ENCODE measurements at regions not wholly inside any gene's neighbourhood (a gene's known extent, or its start where the extent isn't known, plus 50 kb on each side); places are given as distances from the start of the nearest gene placed in this dataset.

DNA sequence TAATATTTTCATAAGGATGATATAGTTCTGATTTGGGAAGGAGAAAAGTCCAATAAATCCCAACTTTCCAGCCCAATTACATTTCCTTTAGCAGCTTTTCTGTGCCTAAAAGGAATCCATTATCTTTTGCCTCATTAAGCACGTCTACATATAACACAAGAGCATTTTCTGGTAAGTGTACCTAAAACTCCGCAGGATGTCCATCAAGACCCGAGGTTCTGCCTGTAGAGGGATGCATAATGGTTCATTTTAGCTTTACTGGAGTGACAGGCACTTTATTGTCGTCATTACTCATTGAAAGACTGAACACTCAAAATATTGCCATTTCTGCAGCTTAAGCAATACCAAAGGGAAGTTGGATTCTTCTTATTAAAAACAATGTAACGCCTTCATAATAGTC lies 669.0 kb downstream of the PRELID2 start:
- TF ChIP-seq, protein P1, sequence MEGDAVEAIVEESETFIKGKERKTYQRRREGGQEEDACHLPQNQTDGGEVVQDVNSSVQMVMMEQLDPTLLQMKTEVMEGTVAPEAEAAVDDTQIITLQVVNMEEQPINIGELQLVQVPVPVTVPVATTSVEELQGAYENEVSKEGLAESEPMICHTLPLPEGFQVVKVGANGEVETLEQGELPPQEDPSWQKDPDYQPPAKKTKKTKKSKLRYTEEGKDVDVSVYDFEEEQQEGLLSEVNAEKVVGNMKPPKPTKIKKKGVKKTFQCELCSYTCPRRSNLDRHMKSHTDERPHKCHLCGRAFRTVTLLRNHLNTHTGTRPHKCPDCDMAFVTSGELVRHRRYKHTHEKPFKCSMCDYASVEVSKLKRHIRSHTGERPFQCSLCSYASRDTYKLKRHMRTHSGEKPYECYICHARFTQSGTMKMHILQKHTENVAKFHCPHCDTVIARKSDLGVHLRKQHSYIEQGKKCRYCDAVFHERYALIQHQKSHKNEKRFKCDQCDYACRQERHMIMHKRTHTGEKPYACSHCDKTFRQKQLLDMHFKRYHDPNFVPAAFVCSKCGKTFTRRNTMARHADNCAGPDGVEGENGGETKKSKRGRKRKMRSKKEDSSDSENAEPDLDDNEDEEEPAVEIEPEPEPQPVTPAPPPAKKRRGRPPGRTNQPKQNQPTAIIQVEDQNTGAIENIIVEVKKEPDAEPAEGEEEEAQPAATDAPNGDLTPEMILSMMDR (conservative IDR thresholded peaks at IDR 0.05) = no peak
- Mint-ChIP-seq H3K27ac (ENCODE audit: unreplicated experiment) (no peak overlapping the region), H3K36me3 (ENCODE audit: low read depth) (no peaks in the 10 kb centered on the region), H3K9me3 (peaks cover 4% of the 10 kb centered on the region), H3K4me1 (peaks cover 9% of the 10 kb centered on the region), H3K27me3 (ENCODE audit: low read depth) (peaks cover 25% of the 10 kb centered on the region), H3K4me3 (no peak overlapping the region)
- no peak for DNase-seq (ENCODE audit: low read depth, low spot score)

DNA sequence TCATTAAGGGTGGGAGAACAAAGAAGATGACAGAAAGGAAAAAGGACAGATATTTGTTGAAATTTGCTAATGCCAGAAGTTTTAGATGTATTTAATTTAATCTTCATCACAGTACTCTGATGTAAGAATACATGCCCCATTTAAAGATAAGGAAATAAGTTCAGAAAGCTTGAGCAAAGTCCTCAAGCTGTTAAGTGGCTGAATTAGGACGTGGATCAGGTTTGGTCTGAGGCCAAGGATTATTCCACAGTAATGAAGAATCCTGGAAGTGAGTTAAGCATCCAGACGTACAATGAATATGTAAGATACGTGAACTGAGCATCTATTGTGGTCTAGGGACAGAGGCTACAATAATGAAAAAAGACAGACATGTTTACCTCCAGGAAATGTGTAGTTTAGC lies 671.3 kb downstream of the PRELID2 start:
- H3K27me3 Mint-ChIP-seq (ENCODE audit: low read depth) = peaks cover 42% of the 10 kb centered on the region
- TF ChIP-seq, protein P1 (conservative IDR thresholded peaks at IDR 0.05) = no peak
- peaks cover 4% of the 10 kb centered on the region for H3K9me3 Mint-ChIP-seq
- H3K4me1 Mint-ChIP-seq = peaks cover 16% of the 10 kb centered on the region
- no peak overlapping the region for H3K27ac Mint-ChIP-seq (ENCODE audit: unreplicated experiment)
- DNase-seq (ENCODE audit: low read depth, low spot score) = no peak
- no peaks in the 10 kb centered on the region for H3K36me3 Mint-ChIP-seq (ENCODE audit: low read depth)
- H3K4me3 Mint-ChIP-seq = no peak overlapping the region

DNA sequence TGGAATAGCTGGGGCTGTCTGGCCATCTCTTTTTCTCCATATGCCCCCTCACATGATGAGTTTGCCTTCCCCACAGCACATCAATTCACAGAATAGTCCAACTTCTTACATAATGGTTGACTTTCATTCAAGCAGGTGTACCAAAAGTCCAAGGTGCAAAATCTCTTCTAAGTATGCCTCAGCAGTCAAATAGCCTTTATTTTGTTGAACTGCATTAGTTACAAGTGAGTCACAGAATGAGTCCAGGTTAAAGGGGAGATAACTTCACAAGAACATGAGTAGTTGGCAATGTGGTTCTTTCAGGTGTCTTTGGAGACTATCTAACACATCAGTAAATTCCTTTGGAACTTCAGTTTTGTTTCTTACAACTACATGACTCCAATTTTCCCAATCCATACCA lies 672.5 kb downstream of the PRELID2 start:
- TF ChIP-seq, protein P1 (conservative IDR thresholded peaks at IDR 0.05) = no peak
- H3K4me1 Mint-ChIP-seq = peaks cover 24% of the 10 kb centered on the region
- no peaks in the 10 kb centered on the region for H3K36me3 Mint-ChIP-seq (ENCODE audit: low read depth)
- DNase-seq (ENCODE audit: low read depth, low spot score) = no peak
- H3K4me3 Mint-ChIP-seq = no peak overlapping the region
- H3K27me3 Mint-ChIP-seq (ENCODE audit: low read depth) = peaks cover 46% of the 10 kb centered on the region
- no peak overlapping the region for H3K27ac Mint-ChIP-seq (ENCODE audit: unreplicated experiment)
- H3K9me3 Mint-ChIP-seq = peaks cover 4% of the 10 kb centered on the region

DNA sequence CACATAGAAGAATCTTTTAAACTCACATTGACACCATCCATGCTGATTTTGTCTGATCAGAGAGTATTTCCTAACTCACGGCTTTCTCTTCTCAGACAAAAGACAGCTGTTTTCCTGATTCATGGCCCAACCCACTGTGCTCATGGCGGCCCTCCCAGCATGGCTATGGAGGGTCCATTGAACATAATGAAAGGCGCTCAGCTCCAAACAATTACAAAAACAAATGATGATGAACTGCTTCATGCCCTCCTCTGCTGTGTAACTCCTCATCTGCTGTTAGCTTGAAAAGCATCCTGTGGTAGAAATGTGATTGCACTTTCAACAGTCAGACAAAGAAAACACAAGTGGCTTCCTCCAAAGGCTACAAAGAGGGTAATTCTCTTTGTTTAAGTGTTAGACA lies 673.8 kb downstream of the PRELID2 start:
- Mint-ChIP-seq H3K27ac (ENCODE audit: unreplicated experiment) (no peak overlapping the region), H3K27me3 (ENCODE audit: low read depth) (peaks cover 43% of the 10 kb centered on the region), H3K9me3 (no peaks in the 10 kb centered on the region), H3K36me3 (ENCODE audit: low read depth) (no peaks in the 10 kb centered on the region), H3K4me1 (peaks cover 24% of the 10 kb centered on the region), H3K4me3 (no peak overlapping the region)
- DNase-seq (ENCODE audit: low read depth, low spot score) = no peak
- TF ChIP-seq, protein P1 (conservative IDR thresholded peaks at IDR 0.05) = no peak

DNA sequence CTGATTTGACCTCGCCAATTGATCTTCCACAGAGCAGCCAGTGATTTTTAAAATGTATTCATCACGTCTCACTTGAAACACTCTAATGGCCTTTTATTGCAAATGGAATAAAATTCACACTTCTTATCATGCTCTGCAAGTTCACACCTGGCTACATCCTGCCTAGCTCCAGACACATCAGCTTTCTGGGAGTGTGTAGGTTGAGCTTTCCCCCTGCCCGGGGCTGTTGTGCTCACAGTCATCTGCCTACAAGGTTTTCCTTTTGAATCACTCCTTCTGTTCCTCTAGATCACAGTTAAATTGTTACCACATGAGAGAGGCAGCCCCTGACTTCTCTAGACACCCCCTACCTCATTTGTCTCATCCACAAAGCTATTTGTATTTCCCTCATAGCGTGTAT lies 674.5 kb downstream of the PRELID2 start:
- peaks cover 24% of the 10 kb centered on the region for H3K4me1 Mint-ChIP-seq

More for the DNA sequence above, 674.5 kb downstream of the PRELID2 start:
- no peak overlapping the region for H3K4me3 Mint-ChIP-seq
- DNase-seq (ENCODE audit: low read depth, low spot score) = no peak
- no peak overlapping the region for H3K27ac Mint-ChIP-seq (ENCODE audit: unreplicated experiment)
- no peaks in the 10 kb centered on the region for H3K36me3 Mint-ChIP-seq (ENCODE audit: low read depth)
- H3K27me3 Mint-ChIP-seq (ENCODE audit: low read depth) = peaks cover 43% of the 10 kb centered on the region
- TF ChIP-seq, protein P1 (conservative IDR thresholded peaks at IDR 0.05) = no peak
- H3K9me3 Mint-ChIP-seq = no peaks in the 10 kb centered on the region
